Right ventricle myocardium superior (tissue), 1 donor: ENCODE measurements at regions not wholly inside any gene's neighbourhood (a gene's known extent, or its start where the extent isn't known, plus 50 kb on each side); places are given as distances from the start of the nearest gene placed in this dataset.
"Not testable (repeated sequence)": the region's sequence is repeated elsewhere in the genome, so short reads cannot be mapped to it uniquely, and the experiment has no call there.

Experiments
- ATAC-seq: fragments of 200-7000 bp; cut with Tn5 transposase; one replicate; pipeline ENCODE4 v1.9.1; 2020; ENCODE audit warnings: mild to moderate bottlenecking; ENCODE audit not compliant: poor library complexity
- DNase-seq: peaks from one replicate; pipeline ENCODE4 v3.0.0-alpha.2; 2020
- intact Hi-C: fragments of 100-400 bp; cut with DNase I; formaldehyde crosslinking; loops from one replicate; pipeline ENCODE4 v1.11.2; 2022
- donor health status: DM: no; HTN: yes; CAD: no; lungs with severe emphysema.

- intact Hi-C loops: no loop called here
- ATAC-seq: no peak
Measured at GRCh38 chr5:87605663-87606062, 192.9 kb upstream of the CCNH start.

GRCh38 chr5:87599778-87600177 is 187.0 kb upstream of the CCNH start:
- ATAC-seq (no peak), DNase-seq (no peak)
- intact Hi-C loops: no loop called here

More at GRCh38 chr5:87605663-87606062, 192.9 kb upstream of the CCNH start:
- DNase-seq: no peak

GRCh38 chr5:87598460-87598859 is 185.7 kb upstream of the CCNH start:
- ATAC-seq (no peak), DNase-seq (no peak)
- intact Hi-C loops: no loop called here

- ATAC-seq: no peak
- no peak for DNase-seq
- intact Hi-C loops: no loop called here
Measured at GRCh38 chr5:87594566-87594965, 181.8 kb upstream of the CCNH start.

DNA sequence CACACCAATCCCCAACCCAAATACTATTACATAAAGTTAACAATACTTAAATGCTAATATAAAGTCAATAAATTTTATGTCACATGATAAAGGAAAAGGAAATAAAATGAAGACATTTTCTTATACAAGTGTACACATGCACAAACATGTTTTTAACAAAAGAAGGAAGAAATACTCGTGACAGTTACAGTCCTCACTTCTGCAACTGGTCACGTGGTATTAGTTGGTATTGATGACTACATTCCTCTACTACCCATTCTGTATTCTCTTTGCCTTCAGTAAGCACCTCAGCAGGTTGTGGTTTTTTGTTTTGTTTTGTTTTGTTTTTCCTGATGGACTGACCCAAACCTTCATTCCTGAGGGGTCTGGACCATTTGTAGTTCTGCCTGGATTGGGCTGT is 176.9 kb upstream of the CCNH start:
- intact Hi-C loops: no loop called here
- DNase-seq: no peak
- ATAC-seq: no peak

DNA sequence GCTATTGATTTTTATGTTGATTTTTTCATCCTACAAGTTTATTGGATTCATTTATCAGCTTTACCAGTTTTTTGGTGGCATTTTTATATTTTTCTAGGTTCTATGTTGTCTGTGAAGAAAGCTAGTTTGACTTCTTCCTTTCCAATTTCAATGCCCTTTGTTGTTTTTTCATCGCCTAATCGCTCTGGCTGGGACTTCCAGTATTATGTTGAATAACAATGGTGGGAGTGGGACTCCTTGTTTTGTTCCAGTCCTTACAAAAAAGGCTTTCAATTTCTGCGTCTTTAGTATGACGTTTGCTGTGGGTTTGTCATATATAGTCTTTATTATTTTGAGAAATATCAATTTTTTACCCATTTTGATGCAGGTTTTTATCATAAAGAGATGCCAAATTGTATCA is 175.6 kb upstream of the CCNH start:
- intact Hi-C loops: no loop called here
- ATAC-seq (no peak), DNase-seq (no peak)

DNA sequence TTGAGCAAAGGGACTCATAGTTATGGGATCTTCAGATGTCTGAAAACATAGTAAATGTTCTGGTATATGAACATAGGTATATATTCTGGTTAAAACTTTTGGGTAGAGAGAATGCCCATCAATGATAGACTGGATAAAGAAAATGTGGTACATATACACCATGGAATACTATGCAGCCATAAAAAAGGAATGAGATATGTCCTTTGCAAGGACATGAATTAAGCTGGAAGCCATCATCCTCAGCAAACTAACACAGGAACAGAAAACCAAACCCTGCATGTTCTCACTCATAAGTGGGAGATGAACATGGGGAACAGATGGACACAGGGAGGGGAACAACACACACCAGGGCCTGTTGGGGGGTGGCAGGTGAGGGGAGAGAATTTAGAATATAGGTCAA is 171.0 kb upstream of the CCNH start:
- DNase-seq, intact Hi-C loops, ATAC-seq: not testable (repeated sequence)

GRCh38 chr5:87582149-87582548 is 169.4 kb upstream of the CCNH start:
- intact Hi-C loops: no loop called here
- ATAC-seq (no peak), DNase-seq (no peak)

DNA sequence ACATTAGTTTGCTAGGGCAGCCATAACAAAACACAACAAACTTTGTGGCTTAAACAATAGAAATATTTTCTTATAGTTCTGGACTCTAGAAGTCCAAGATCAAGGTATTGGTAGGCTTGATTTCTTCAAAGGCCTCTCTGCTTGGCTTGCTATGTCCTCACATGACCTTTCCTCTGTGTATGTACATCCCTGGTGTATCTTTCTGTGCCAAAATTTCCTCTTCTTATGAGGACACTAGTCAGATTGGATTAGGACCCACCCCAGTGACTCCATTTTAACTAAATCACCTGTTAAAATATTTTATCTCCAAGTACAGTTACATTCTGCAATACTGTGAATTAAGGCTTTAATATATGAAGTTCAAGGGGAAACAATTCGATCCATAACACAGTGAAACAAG is 168.9 kb upstream of the CCNH start:
- intact Hi-C loops: no loop called here
- no peak for ATAC-seq
- DNase-seq: no peak

DNA sequence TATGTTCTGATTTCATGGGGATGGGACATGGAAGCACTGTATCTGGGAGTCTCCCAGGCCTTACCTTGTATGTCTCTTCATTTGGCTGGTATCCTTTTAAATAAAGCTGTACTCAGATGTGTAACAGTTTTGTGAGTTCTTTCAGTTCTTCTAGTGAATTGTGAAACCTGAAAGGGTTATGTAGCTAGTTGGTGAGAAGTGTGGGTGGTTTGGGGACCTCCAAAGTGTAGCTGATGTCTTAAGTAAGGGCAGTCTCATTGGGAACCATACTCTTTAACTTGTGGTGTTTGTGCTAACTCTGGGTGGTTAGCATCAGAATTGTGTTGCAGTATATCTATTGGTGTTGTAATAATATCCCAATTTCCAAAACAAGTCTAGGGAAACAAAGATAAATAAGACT is 166.9 kb upstream of the CCNH start:
- ATAC-seq: no peak
- intact Hi-C loops: no loop called here
- no peak for DNase-seq

- no peak for DNase-seq
- intact Hi-C loops: no loop called here
- ATAC-seq: no peak
Measured at GRCh38 chr5:87576867-87577266, 164.1 kb upstream of the CCNH start.

DNA sequence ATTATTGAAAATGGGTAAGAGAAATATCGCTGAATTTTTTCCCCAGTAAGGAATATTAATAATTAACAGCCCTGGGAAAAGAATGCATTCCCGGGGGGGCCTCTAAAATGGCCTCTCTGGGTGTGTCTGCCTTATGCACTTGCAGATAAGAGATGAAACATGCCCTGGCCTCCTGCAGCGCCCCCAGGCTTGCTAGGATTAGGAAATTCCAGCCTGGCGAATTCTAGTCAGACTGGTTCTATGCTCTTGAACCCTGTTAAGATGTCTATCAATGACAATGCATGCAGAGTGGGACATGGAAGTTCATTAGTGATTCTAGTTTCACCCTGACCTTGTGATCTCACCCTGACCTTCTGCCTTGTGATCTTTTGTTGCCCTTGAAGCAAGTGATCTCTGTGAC is 163.6 kb upstream of the CCNH start:
- intact Hi-C loops, ATAC-seq: not testable (repeated sequence)

DNA sequence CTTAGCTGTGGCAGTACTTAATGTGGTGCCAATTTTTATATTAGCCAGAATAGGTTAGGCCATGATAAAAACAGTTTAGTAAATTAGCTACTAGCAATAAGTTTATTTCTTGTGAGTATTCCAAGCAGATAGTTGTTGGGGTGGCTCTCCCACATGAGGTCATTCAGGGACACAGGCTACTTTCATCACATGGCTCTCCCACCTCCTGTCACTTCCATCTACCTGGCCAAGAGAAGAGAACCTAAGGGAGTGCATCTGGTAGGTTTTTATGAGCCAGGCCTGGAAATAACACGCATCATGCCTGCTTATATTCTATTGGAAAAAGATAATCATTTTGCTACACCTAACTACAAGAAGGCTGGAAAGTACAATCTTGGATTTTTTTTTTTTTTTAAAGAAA is 161.4 kb upstream of the CCNH start:
- DNase-seq (no peak), ATAC-seq (no peak)
- intact Hi-C loops: no loop called here

More for the DNA sequence above, 163.6 kb upstream of the CCNH start:
- DNase-seq: not testable (repeated sequence)

GRCh38 chr5:87572611-87573010 is 159.9 kb upstream of the CCNH start:
- ATAC-seq: no peak
- DNase-seq: no peak
- intact Hi-C loops: no loop called here

DNA sequence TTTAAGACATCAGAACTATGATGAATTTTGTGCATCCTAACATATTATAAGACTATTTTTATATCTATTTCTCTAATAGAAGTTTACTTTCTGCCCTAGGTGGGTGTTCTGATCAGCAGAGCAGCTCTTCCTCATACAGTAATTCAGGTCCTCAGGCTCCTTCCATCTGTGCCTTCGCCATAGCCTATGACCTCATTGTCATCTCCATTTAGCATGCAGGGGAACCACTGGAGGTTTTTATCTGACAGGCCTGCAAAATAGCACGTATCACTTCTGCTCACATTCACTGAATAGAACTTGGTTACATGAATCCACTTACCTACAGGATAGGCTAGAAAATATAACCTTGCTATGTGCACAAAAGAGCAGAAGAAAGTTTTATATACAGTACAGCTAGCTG is 159.4 kb upstream of the CCNH start:
- DNase-seq (no peak), ATAC-seq (no peak)
- intact Hi-C loops: no loop called here

DNA sequence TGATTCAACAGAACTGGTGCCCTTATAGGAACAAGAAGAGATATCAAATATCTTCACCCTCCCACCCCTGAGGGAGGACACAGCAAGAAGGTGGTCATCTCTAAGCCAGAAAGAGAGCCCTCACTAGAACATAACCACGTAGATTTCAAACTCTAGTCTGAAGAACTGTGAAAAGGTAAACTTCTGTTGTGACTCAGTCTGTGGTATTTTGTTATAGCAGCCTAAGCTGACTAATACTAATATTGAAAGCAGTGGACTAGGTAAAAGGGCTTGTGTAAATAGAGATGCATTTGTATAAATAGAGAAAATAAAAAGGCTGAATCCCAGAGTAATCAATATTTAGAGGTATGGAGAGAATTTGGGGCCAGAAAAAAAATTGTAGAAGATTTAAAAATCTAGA is 157.6 kb upstream of the CCNH start:
- intact Hi-C loops: no loop called here
- no peak for ATAC-seq
- DNase-seq: no peak

DNA sequence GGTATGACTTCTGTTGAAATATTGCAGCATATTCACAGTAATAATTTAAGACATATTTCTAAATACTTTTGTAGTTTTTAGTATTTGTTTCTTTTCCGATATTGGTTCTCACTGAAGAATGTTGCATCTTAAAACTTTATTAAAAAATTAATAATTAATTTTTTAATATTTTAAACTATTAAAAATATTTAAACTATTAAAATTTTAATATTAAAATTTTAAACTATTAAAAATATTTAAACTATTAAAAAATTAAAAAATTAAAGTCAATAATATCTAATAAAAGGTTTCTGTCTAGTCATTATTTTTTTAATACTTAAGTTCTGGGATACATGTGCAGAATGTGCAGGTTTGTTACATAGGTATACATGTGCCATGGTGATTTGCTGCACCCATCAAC is 149.3 kb upstream of the CCNH start:
- intact Hi-C loops: no loop called here
- no peak for ATAC-seq
- no peak for DNase-seq

DNA sequence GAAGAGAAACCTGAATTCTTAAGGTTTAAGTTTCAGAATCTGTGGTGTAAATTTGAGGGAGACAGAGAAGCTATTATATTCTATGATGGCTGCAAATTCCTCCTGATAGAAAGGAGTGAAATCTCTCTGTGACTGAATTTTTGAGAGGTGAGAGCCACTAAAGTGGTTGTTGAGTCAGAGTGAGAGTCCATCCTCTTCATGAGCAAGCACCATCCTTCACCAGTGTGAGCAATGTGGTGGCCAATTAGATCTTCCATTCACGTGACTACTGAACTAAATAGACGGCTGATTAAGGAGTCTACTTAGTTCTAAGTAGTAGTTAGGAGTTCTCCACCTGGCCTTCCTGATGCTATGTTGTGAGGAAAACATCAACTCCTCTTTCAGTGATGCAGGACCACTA is 147.8 kb upstream of the CCNH start:
- ATAC-seq (no peak), DNase-seq (no peak)
- intact Hi-C loops: no loop called here

- intact Hi-C loops: no loop called here
- no peak for ATAC-seq
Measured at GRCh38 chr5:87551911-87552310, 139.2 kb upstream of the CCNH start.

DNA sequence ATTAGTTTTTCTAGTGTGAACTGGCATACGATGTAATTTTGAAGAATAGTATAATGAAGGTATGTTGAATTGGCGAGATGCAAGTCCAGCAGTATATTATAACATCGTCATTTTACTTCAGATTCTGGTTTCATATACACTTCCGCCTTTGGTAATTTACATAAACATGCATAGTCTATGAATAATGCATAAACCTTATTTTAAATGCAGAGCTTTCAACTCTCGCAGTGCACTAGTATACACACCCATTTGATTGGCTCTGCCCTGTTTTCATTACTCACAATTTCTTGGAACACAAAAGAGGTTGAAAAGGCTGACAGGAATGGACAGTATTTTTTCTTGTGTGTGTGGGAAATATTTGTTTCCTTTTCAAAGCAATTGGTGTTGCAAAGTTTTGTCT is 128.9 kb upstream of the CCNH start:
- intact Hi-C loops: no loop called here
- no peak for DNase-seq
- no peak for ATAC-seq

More at GRCh38 chr5:87551911-87552310, 139.2 kb upstream of the CCNH start:
- DNase-seq: no peak

- ATAC-seq (peak; percentile 74), DNase-seq (peak; percentile 64)
- intact Hi-C loops: no loop called here
Measured at GRCh38 chr5:87541033-87541432, 128.3 kb upstream of the CCNH start.

- intact Hi-C loops: no loop called here
- ATAC-seq (no peak), DNase-seq (no peak)
Measured at GRCh38 chr5:87539839-87540238, 127.1 kb upstream of the CCNH start.
